Endothelial cell (in vitro differentiated cells): ENCODE measurements at regions not wholly inside any gene's neighbourhood (a gene's known extent, or its start where the extent isn't known, plus 50 kb on each side); places are given as distances from the start of the nearest gene placed in this dataset.
"Not testable (repeated sequence)": the region's sequence is repeated elsewhere in the genome, so short reads cannot be mapped to it uniquely, and the experiment has no call there.

Experiments used
- DNase-seq: peaks from one replicate; pipeline ENCODE4 v3.0.0; 2021; ENCODE audit warnings: low spot score
- H3K27ac Mint-ChIP-seq: one replicate; pipeline ENCODE4 v1.8.0; 2021; ENCODE audit warnings: mixed read lengths, inconsistent platforms; ENCODE audit not compliant: unreplicated experiment
- H3K27me3 Mint-ChIP-seq: one replicate; pipeline ENCODE4 v1.8.0; 2021; ENCODE audit warnings: mild to moderate bottlenecking, moderate library complexity, mixed read lengths, inconsistent platforms; ENCODE audit not compliant: unreplicated experiment
- H3K36me3 Mint-ChIP-seq: one replicate; pipeline ENCODE4 v1.8.0; 2021; ENCODE audit warnings: mild to moderate bottlenecking, low read depth, mixed read lengths, inconsistent platforms; ENCODE audit not compliant: unreplicated experiment
- H3K4me1 Mint-ChIP-seq: one replicate; pipeline ENCODE4 v1.8.0; 2021; ENCODE audit warnings: mild to moderate bottlenecking, mixed read lengths, inconsistent platforms; ENCODE audit not compliant: unreplicated experiment
- H3K4me3 Mint-ChIP-seq: one replicate; pipeline ENCODE4 v1.8.0; 2021; ENCODE audit warnings: mild to moderate bottlenecking, mixed read lengths, inconsistent platforms; ENCODE audit not compliant: unreplicated experiment
- H3K9me3 Mint-ChIP-seq: one replicate; pipeline ENCODE4 v1.8.0; 2021; ENCODE audit warnings: mixed read lengths, inconsistent platforms; ENCODE audit not compliant: unreplicated experiment
- TF ChIP-seq, protein P1 (sequence below): fragments of 200-600 bp; sonication (generic); IDR thresholded peaks from one replicate; pipeline ENCODE4 v1.5.0; 2021; ENCODE audit warnings: antibody characterized with exemption; ENCODE audit not compliant: unreplicated experiment

DNA sequence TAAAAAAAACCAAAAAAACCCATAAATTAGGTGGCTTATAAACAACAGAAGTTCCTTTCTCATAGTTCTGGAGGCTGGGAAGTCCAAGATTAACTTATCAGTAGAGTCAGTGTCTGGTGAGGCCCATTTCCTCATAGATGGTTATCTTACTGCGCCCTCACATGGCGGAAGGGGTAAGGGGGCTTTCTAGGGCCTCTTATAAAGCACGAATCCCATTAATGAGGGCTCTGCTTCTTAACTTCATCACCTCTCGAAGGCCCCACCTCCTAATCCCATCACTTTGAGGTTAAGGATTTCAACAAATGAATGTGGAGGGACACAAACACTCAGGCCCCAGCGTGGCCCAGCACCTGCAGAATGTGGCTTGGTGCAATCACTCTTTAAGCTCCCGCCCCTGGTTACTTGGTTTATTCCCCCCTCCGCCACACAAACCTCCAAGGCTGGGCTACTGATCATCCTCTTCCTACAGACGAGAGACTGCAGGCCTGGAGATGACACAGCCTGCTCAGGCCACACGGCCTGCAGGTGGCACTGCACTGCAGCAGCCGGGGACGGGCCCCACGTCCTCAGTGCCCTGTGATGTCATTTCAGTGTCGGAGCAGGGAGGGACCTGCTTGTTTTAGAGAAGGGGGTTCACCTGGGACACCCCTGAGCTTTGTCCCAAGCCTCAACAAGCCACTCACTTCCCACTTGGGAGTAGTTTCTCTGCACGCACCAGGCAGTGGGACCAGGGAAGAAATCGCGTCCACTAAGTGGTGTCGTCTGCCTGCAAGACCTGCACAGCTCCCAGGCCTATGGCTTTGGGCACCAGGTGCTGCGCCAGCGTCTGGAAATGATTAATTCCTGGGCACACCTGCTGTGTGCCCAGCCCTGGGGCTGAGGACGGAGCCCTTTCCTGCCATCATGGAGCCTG is 178.5 kb downstream of the NPIPB11 start:
- H3K27ac Mint-ChIP-seq, H3K4me3 Mint-ChIP-seq, H3K4me1 Mint-ChIP-seq, H3K36me3 Mint-ChIP-seq, H3K27me3 Mint-ChIP-seq, H3K9me3 Mint-ChIP-seq: not testable (repeated sequence)
- DNase-seq = peak; percentile 52

DNA sequence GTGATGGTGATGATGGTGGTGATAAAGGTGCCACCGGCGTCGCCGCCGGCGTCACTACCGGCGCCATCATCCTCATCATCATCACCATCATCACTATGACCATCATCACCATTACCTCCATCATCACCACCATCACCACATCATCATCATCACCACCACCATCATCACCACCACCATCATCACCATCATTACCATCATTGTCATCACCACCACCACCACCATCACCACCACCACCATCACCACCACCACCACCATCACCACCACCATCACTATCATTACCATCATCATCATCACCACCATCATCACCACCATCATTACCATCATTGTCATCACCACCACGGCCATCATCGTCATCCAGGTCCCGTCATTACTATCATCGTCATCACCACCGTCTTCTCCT is 179.7 kb downstream of the NPIPB11 start:
- DNase-seq = no peak
- no peak overlapping the region for H3K27ac Mint-ChIP-seq
- H3K27me3 Mint-ChIP-seq = peaks cover 4% of the 10 kb centered on the region
- no peak overlapping the region for H3K4me3 Mint-ChIP-seq
- no peaks in the 10 kb centered on the region for H3K36me3 Mint-ChIP-seq
- peaks cover 5% of the 10 kb centered on the region for H3K9me3 Mint-ChIP-seq
- no peaks in the 10 kb centered on the region for H3K4me1 Mint-ChIP-seq
- TF ChIP-seq, protein P1, sequence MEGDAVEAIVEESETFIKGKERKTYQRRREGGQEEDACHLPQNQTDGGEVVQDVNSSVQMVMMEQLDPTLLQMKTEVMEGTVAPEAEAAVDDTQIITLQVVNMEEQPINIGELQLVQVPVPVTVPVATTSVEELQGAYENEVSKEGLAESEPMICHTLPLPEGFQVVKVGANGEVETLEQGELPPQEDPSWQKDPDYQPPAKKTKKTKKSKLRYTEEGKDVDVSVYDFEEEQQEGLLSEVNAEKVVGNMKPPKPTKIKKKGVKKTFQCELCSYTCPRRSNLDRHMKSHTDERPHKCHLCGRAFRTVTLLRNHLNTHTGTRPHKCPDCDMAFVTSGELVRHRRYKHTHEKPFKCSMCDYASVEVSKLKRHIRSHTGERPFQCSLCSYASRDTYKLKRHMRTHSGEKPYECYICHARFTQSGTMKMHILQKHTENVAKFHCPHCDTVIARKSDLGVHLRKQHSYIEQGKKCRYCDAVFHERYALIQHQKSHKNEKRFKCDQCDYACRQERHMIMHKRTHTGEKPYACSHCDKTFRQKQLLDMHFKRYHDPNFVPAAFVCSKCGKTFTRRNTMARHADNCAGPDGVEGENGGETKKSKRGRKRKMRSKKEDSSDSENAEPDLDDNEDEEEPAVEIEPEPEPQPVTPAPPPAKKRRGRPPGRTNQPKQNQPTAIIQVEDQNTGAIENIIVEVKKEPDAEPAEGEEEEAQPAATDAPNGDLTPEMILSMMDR = no peak

DNA sequence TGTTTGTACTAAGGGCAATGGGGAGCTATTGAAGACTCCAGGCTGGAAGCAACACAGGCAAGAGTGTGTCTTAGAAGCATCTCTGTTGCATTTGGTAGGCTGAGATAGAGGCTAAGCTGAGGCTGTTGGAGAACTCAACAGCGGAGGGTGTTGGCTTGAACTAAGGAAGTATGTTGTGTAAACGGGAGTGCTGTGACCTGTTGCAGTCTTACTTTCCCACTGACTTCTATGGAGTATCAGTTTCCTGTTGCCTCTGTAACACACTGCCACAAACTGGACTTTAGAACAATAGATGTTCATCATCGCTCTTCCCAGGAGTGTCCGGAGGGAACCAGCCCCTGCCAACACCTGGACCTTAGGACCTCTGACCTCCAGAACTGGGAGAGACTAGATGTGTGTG is 181.8 kb downstream of the NPIPB11 start:
- not testable (repeated sequence) for H3K9me3 Mint-ChIP-seq, H3K4me1 Mint-ChIP-seq, DNase-seq, H3K27ac Mint-ChIP-seq, H3K27me3 Mint-ChIP-seq, H3K4me3 Mint-ChIP-seq, H3K36me3 Mint-ChIP-seq

DNA sequence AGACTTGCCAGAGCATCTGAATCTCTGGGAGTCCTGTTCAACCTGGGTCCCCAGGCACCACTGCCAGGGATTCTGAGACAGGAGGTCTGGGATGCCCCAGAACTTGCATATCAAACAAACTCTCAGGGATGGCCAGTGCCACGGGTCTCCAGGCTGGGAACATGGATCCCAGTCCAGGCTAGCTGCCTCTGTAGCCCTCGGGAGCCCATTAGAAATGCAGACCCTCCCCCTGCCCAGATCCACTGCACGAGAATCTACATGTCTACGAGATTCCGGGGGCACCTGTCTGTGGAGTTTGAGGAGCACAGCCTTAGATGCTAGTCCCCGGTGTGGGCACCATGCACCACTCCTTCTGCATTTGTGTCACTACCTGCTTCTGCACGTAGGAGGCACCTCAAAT is 183.9 kb downstream of the NPIPB11 start:
- peaks cover 11% of the 10 kb centered on the region for H3K27me3 Mint-ChIP-seq
- H3K4me1 Mint-ChIP-seq, DNase-seq, H3K4me3 Mint-ChIP-seq, H3K9me3 Mint-ChIP-seq, H3K36me3 Mint-ChIP-seq, H3K27ac Mint-ChIP-seq: not testable (repeated sequence)

DNA sequence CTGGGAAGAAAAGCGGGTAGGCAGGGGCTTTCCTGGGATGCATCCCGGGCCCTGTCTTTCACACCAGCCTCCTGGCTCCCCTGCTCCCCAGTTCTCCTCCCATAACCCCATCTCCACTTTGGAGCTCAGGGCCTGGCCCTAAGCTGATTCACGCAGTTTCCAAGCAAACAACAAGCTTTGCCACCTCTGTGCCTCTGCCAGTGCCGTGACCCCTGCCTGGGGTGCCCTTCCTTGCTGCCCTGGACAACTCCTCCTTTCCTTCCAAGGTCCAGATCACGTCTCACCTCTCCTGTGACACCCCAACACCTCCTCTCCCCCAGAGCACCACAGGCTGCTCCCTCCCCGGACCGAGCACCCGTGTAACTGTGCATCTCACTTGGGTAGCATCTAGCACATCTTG is 184.5 kb downstream of the NPIPB11 start:
- DNase-seq, H3K36me3 Mint-ChIP-seq, H3K4me3 Mint-ChIP-seq, H3K9me3 Mint-ChIP-seq, H3K4me1 Mint-ChIP-seq, H3K27ac Mint-ChIP-seq: not testable (repeated sequence)
- peaks cover 10% of the 10 kb centered on the region for H3K27me3 Mint-ChIP-seq

DNA sequence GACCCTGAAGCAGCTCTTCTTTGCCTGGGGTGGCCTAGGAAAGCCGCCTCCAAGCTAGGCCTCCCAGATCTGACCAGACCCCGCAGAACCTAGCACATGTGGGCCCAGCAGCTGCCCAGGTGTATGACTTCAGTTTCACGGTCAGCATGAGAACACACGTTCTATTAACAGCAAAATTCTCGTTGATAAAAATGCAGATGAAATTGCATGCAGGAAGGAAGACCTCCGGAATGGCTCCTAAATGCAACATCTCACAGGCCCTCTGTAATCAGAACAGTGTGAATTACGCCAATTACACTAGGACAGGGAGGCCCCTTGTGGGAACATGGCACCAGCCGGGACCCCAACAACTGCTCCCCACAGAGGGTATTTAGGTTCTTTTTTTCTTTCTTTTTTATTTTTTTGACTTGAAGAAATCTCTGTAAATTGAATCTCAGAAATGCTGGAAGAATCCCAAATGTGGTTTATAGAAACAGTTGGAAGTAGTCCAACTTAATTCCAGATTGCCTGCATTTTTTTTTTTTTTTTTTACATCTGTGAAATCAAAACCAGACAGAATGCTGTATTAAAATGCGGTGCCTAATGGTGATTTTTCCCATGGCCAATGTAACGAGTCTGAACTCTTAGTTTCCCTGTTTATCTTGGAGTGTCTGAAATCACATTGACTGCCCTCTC is 185.1 kb downstream of the NPIPB11 start:
- H3K4me1 Mint-ChIP-seq, H3K36me3 Mint-ChIP-seq, H3K4me3 Mint-ChIP-seq, H3K9me3 Mint-ChIP-seq, H3K27me3 Mint-ChIP-seq, DNase-seq, H3K27ac Mint-ChIP-seq: not testable (repeated sequence)

DNA sequence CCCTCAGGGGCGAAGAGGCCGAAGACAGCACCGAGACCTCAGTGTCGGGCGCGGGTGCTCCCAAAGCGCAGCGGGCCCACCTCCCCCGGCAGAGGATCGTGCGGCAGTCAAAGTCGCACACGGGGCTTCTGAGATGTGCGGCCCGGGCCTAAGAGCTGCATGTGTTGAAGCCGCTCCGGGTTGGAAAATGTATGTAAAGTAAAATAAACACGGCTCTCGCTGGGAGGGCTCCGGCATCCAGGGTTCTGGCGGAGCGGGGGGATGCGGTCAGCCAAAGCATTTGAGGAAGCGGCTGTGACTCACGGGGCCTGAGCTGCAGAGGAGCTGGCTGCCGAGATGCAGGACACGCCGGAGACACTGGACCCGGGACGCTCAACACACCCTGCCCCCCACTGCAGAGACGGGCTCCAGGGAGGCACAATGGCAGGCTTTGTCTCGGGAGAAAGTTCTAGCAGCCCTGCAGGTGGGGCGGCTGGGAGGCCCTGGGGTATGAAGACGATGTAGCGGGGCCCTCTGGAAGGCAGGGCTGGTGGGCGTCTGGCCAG is 185.8 kb downstream of the NPIPB11 start:
- not testable (repeated sequence) for DNase-seq, H3K27ac Mint-ChIP-seq, H3K4me3 Mint-ChIP-seq, H3K36me3 Mint-ChIP-seq, H3K27me3 Mint-ChIP-seq, H3K4me1 Mint-ChIP-seq, H3K9me3 Mint-ChIP-seq

DNA sequence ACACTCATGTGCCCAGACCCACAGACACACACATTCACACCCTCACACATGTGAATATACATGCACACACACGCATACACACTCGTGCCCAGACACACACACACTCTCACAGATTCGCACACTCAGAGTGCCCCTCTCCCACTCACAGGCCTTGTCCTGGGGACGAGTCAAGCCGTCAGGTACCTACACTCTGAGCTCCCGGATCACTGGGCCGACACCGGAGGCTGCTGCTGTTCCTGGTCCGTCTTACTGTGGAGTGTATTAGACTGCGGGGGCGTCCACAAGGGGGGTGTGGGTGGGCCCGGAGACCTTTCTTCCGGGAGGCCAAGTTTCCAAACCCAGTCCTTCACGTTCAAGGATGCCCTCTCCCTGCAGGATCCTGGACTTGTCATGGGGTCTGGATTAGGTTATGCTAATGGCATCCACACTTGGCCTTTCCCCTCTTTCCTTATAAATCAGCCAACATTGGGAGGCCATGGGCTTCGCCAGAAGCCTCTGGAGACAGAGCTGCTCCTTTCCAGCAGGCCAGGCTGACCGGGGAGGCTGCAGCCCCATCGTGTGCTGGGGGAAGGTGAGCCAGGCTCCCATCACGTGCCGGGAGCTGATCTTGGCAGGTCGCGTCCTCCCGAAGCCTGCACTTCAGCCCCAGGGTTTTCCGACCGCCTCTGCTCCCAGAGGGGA is 186.4 kb downstream of the NPIPB11 start:
- not testable (repeated sequence) for H3K27ac Mint-ChIP-seq, H3K4me1 Mint-ChIP-seq, H3K36me3 Mint-ChIP-seq, H3K4me3 Mint-ChIP-seq, DNase-seq, H3K9me3 Mint-ChIP-seq, H3K27me3 Mint-ChIP-seq

DNA sequence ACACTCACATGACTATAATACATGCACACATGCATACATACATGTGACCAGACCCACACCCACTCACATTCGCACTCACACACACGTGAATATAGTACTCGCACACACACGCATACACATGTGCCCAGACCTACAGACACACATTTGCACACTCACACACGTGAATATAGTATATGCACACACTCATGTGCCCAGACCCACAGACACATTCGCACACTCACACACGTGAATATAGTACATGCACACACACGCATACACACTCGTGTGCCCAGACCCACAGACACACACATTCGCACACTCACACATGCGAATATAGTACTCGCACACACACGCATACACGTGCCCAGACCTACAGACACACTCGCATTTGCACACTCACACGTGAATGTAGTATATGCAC is 186.9 kb downstream of the NPIPB11 start:
- H3K4me1 Mint-ChIP-seq, H3K36me3 Mint-ChIP-seq, H3K9me3 Mint-ChIP-seq, H3K27me3 Mint-ChIP-seq, H3K4me3 Mint-ChIP-seq, DNase-seq, H3K27ac Mint-ChIP-seq: not testable (repeated sequence)

DNA sequence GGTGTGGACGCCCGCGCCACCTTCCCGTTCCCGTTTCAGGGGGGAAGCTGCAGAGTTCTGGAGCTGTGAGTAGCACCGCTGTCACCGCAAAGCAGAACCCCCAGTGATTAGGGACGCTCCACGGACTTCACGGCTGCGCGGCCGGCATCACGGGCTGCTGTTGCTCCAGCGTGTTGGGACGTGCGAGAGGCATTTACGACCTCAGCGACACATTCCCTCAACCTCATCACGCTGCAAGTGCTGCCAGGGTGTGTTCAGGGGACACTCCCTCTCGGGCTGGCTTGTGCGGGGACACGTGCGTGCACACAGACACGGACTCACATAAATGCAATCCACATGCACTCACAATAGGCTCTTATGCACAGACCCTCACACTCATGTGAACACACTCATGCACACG is 187.9 kb downstream of the NPIPB11 start:
- not testable (repeated sequence) for H3K27ac Mint-ChIP-seq, DNase-seq, H3K27me3 Mint-ChIP-seq, H3K9me3 Mint-ChIP-seq, H3K4me1 Mint-ChIP-seq, H3K4me3 Mint-ChIP-seq, H3K36me3 Mint-ChIP-seq

DNA sequence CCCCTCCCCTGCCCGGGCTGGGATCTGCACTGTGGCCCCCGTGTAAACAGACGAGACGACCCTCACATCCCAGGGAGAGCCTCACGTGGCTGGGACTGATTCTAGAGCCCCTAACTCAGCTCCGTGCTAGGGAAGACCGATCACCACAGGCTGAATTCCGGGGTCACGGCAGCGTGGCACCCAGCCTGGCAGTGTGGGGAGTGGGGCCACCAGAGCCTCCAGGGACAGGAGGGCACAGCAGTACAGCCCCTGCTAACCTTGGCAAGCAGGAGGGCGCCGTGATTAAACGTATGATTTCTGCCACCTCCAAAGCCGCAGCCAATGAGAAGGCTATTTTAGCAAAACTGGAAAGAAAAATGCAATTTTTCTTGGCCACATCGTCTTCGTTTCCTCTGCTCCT is 188.3 kb downstream of the NPIPB11 start:
- not testable (repeated sequence) for H3K4me3 Mint-ChIP-seq, DNase-seq, H3K36me3 Mint-ChIP-seq, H3K27ac Mint-ChIP-seq, H3K4me1 Mint-ChIP-seq, H3K27me3 Mint-ChIP-seq, H3K9me3 Mint-ChIP-seq
